ENCODE measurements at regions not wholly inside any gene's neighbourhood (a gene's known extent, or its start where the extent isn't known, plus 50 kb on each side); places are given as distances from the start of the nearest gene placed in this dataset.

- Histone ChIP-seq H3K4me1 (ENCODE audit: control insufficient read depth, extremely low read depth, insufficient read depth, low read length) (no peaks in the 10 kb centered on the region), H3K79me2 (ENCODE audit: control insufficient read depth, insufficient read depth, low read length) (no peaks in the 10 kb centered on the region), H3K27me3 (ENCODE audit: control insufficient read depth in 2 of 2, insufficient read depth in 2 of 2, low read length in 2 of 2) (no peaks in the 10 kb centered on the region), H3K36me3 (ENCODE audit: control insufficient read depth in 2 of 2, extremely low read depth in 1 of 2, insufficient read depth in 2 of 2, low read length in 2 of 2) (no peaks in the 10 kb centered on the region), H3K4me3 (replicated peaks in 1 of 3; ENCODE audit: insufficient read depth in 1 of 3, low read depth in 1 of 3, low read length in 3 of 3) (no peak overlapping the region), H3K9me1 (replicated peaks; ENCODE audit: control insufficient read depth, extremely low read depth, insufficient read depth, low read length) (no peaks in the 10 kb centered on the region), H3K9me3 (replicated peaks; ENCODE audit: control insufficient read depth, insufficient read depth, low read length) (no peaks in the 10 kb centered on the region), H3K27ac (ENCODE audit: insufficient read depth, low read depth, low read length) (no peak overlapping the region), H3K4me2 (ENCODE audit: insufficient read depth, low read length) (no peak overlapping the region), H3K9ac (replicated peaks; ENCODE audit: extremely low read depth, insufficient read depth, low read length) (no peak overlapping the region), H4K20me1 (replicated peaks; ENCODE audit: control insufficient read depth, extremely low read depth, insufficient read depth, low read length) (no peaks in the 10 kb centered on the region), H2AFZ (ENCODE audit: low read depth, low read length) (no peak overlapping the region)
- dilution Hi-C loops (cut with MboI; ENCODE audit: extremely low pct_ligation_motif_present, low sequenced_read_pairs): no loop called here
- DNase-seq (ENCODE audit: low read depth, low spot score): no peak
- BruUV-seq (replicated peaks): no TSS peak
- CTCF ChIA-PET: interaction anchor here (0.6 kb wide), 1 partner anchor 11 kb away, joined by 3 read pairs; no protein-coding TSS in a partner anchor
- intact Hi-C loops (cut with micrococcal nuclease): no loop called here
- POLR2A ChIA-PET: no interaction called here
- FAIRE-seq: no peak
- TF ChIP-seq GATA2 (IDR thresholded peaks at IDR 0.05; ENCODE audit: insufficient read depth, insufficient read length, low read depth, low read length): no peak
- no peak for TF ChIP-seq EZH2 (IDR thresholded peaks at IDR 0.05; ENCODE audit: borderline replicate concordance, low read depth, low read length, severe bottlenecking)
- no peak for TF ChIP-seq JUN (IDR thresholded peaks at IDR 0.05; ENCODE audit: borderline replicate concordance, insufficient read depth, insufficient read length, low read depth)
- TF ChIP-seq, protein P1, sequence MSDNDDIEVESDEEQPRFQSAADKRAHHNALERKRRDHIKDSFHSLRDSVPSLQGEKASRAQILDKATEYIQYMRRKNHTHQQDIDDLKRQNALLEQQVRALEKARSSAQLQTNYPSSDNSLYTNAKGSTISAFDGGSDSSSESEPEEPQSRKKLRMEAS (IDR thresholded peaks at IDR 0.05; ENCODE audit: insufficient read depth, insufficient read length): no peak
These were observed 164.6 kb upstream of the THBS1 start for GRCh38 chr15:39416258-39416657.

- no peak for TF ChIP-seq MYC (IDR thresholded peaks at IDR 0.05; ENCODE audit: low read depth, low read length)
- Histone ChIP-seq H4K20me1 (replicated peaks; ENCODE audit: control insufficient read depth, extremely low read depth, insufficient read depth, low read length) (no peaks in the 10 kb centered on the region), H3K27ac (ENCODE audit: insufficient read depth, low read depth, low read length) (no peak overlapping the region), H2AFZ (ENCODE audit: low read depth, low read length) (no peak overlapping the region), H3K27me3 (ENCODE audit: control insufficient read depth in 2 of 2, insufficient read depth in 2 of 2, low read length in 2 of 2) (no peaks in the 10 kb centered on the region), H3K4me1 (ENCODE audit: control insufficient read depth, extremely low read depth, insufficient read depth, low read length) (no peaks in the 10 kb centered on the region), H3K4me2 (ENCODE audit: insufficient read depth, low read length) (no peak overlapping the region), H3K9me1 (replicated peaks; ENCODE audit: control insufficient read depth, extremely low read depth, insufficient read depth, low read length) (no peaks in the 10 kb centered on the region), H3K9ac (replicated peaks; ENCODE audit: extremely low read depth, insufficient read depth, low read length) (no peak overlapping the region), H3K9me3 (replicated peaks; ENCODE audit: control insufficient read depth, insufficient read depth, low read length) (no peaks in the 10 kb centered on the region), H3K36me3 (ENCODE audit: control insufficient read depth in 2 of 2, extremely low read depth in 1 of 2, insufficient read depth in 2 of 2, low read length in 2 of 2) (no peaks in the 10 kb centered on the region), H3K79me2 (ENCODE audit: control insufficient read depth, insufficient read depth, low read length) (no peaks in the 10 kb centered on the region), H3K4me3 (replicated peaks in 1 of 3; ENCODE audit: insufficient read depth in 1 of 3, low read depth in 1 of 3, low read length in 3 of 3) (no peak overlapping the region)
- dilution Hi-C loops (cut with MboI; ENCODE audit: extremely low pct_ligation_motif_present, low sequenced_read_pairs) (no loop called here), intact Hi-C loops (cut with micrococcal nuclease) (no loop called here)
- FAIRE-seq (no peak), DNase-seq (ENCODE audit: low read depth, low spot score) (no peak)
- CTCF ChIA-PET: no interaction called here
- no TSS peak for BruUV-seq (replicated peaks)
- POLR2A ChIA-PET: no interaction called here
These were observed 163.3 kb upstream of the THBS1 start for GRCh38 chr15:39417366-39418134.

Measured in endothelial cell of umbilical vein (primary cell).